ENCODE measurements at regions not wholly inside any gene's neighbourhood (a gene's known extent, or its start where the extent isn't known, plus 50 kb on each side); places are given as distances from the start of the nearest gene placed in this dataset.

DNA sequence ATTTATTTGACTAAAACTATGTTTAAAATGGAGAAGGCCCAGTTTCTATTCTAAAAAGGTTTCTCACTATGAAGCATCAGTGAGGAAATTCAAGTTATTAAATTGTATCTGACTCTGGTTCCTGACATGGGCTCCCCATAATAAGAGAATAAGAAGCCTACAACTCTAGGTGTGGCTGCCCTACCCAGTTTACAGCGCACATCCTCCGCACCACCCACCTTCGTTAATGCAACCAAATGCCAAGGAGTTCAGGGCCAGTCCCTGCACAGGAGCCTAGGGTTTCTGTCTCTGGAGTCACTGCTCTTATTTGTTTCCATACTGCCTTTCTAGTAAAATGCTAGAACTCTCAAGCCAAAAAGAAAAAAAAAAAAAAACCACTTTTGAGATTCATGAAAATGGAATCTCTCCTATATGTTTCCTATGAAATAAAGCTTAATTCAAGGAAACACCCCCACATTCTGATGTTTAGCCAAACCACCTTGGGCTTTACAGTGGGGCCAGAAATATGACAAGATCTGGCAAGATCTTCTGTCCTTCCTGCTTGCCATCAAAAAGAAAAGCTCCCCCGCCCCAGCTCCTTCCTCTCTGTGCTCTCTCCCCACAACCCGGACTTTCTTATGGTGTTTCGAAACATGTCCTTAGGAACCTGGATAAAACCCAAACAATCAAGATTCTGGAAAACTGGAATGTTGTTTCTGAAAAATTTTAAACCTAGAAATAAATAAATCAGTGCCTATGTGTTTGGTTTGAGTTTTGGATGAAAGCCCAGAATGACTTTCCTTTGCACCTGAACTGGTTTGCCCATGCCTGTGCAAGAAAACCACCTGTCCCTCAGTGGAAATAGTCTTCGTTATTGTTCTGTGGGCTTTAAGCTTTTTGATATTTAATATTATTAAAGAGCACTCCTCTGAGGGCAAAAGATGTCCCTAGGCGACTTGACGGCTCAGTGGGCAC, 136.7 kb downstream of the SP3 start:
- Histone ChIP-seq H3K9me3 (ENCODE audit: low read length) (no peaks in the 10 kb centered on the region), H2AFZ (ENCODE audit: low read length) (no peak overlapping the region), H3K36me3 (replicated peaks in 1 of 2; ENCODE audit: control insufficient read depth in 1 of 2, insufficient read depth in 2 of 2, low read length in 2 of 2) (no peaks in the 10 kb centered on the region), H3K27me3 (ENCODE audit: control insufficient read depth in 1 of 2, insufficient read depth in 2 of 2, low read length in 2 of 2) (peaks cover 2 to 68% of the 10 kb centered on the region in 2 experiments; a peak in 4 of 5 replicates), H3K27ac (ENCODE audit: extremely low read length, insufficient read depth, low read length) (no peak overlapping the region), H3K4me2 (ENCODE audit: low read depth, low read length) (no peak overlapping the region), H3K9ac (ENCODE audit: insufficient read depth, low read depth, low read length) (no peak overlapping the region), H3K4me1 (ENCODE audit: insufficient read depth, low read length) (no peaks in the 10 kb centered on the region), H4K20me1 (ENCODE audit: insufficient read depth, low read length) (no peaks in the 10 kb centered on the region), H3K79me2 (ENCODE audit: insufficient read depth, low read length) (no peaks in the 10 kb centered on the region), H3K4me3 (replicated peaks in 1 of 3; ENCODE audit: insufficient read depth in 1 of 3, low read depth in 2 of 3, low read length in 3 of 3) (no peak overlapping the region)
- no peak for FAIRE-seq
- in situ Hi-C loops (cut with HindIII; ENCODE audit: extremely low pct_ligation_motif_present, low pct_unique_long_range_greater_than_20kb), result no loop called here
- no TSS peak for BruUV-seq (replicated peaks)
- ChIA-PET POLR2A (no interaction called here), CTCF (ENCODE audit: low intra/inter-chr PET ratio, low total read pairs) (no interaction called here)
- 34% methylated on average over 9 of the region's 9 CpGs for WGBS (ENCODE audit: low lambda C conversion rate)
- ATAC-seq, result no peak
- TF ChIP-seq CC2D1A (CRISPR knock-in tag; IDR thresholded peaks at IDR 0.05) (no peak), RNF2 (conservative IDR thresholded peaks at IDR 0.05; ENCODE audit: low read depth) (no peak), GATA4 (IDR thresholded peaks at IDR 0.05; ENCODE audit: borderline replicate concordance, low read depth) (no peak), ZFP36 (IDR thresholded peaks at IDR 0.05; ENCODE audit: borderline replicate concordance, low read depth, low read length, partially characterized antibody) (no peak), RCOR2 (CRISPR knock-in tag; IDR thresholded peaks at IDR 0.05) (no peak), IKZF1 (IDR thresholded peaks at IDR 0.05) (no peak), ZKSCAN5 (CRISPR knock-in tag; IDR thresholded peaks at IDR 0.05) (no peak), SETDB1 (CRISPR knock-in tag; IDR thresholded peaks at IDR 0.05; ENCODE audit: borderline replicate concordance) (no peak), ZBTB7A (CRISPR knock-in tag; IDR thresholded peaks at IDR 0.05) (no peak), BHLHE40 (IDR thresholded peaks at IDR 0.05; ENCODE audit: low read length) (no peak), FUBP1 (CRISPR knock-in tag; IDR thresholded peaks at IDR 0.05; ENCODE audit: borderline replicate concordance) (no peak), ZSCAN31 (CRISPR knock-in tag; IDR thresholded peaks at IDR 0.05; ENCODE audit: low read depth) (no peak), THAP9 (CRISPR knock-in tag; IDR thresholded peaks at IDR 0.05; ENCODE audit: borderline replicate concordance) (no peak)
- intact Hi-C loops (cut with micrococcal nuclease; ENCODE audit: unreplicated experiment), result no loop called here
- no peak for DNase-seq (ENCODE audit: low spot score)

Measured in HepG2 (cell line).